ENCODE measurements at regions not wholly inside any gene's neighbourhood (a gene's known extent, or its start where the extent isn't known, plus 50 kb on each side); places are given as distances from the start of the nearest gene placed in this dataset.
"Not testable (repeated sequence)": the region's sequence is repeated elsewhere in the genome, so short reads cannot be mapped to it uniquely, and the experiment has no call there.

DNA sequence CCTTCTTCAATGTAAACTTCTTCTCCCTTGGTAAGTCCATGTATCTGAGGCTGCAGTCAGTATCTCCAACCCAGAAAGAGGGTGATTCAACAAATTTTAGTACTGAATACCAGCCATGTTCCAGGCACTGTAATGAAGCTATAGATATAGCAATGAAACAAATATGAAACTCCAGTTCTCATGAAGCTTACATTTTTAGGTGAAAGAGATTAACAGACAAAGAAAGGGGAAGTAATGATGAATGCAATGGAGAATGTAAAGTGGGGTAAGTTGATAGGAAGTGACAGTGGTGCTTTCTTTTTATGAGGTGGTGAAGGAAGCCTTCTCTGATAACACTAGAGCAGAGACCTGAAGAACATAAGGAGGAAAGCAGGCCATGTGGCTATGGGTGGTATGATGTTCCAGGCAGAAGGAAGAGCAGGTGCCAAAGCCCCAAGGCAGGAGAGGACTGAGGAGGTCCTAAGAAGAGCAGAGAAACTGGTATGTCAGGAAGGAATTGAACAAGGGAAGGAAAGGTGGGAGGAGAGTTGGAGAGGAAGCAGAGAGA, 143.6 kb downstream of the TFAP2B start:
- no peak for DNase-seq

DNA sequence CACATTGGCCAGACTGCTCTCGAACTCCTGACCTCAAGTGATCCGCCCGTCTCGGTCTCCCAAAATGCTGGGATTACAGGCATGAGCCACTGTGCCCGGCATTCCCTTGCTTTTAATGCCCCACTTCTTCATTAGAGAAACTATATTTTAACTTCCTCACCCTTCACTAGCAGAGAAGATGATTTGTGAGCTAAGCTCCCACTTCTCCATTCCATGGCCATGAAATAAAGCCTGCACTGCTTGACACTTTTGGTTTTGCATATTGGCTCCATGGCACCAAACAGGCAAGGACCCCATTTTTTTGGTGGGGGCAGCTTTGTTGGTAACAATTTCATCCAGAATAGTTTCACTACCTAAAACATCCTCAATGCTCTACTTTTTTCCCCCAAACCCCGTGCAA, 145.3 kb downstream of the TFAP2B start:
- no peak for DNase-seq

DNA sequence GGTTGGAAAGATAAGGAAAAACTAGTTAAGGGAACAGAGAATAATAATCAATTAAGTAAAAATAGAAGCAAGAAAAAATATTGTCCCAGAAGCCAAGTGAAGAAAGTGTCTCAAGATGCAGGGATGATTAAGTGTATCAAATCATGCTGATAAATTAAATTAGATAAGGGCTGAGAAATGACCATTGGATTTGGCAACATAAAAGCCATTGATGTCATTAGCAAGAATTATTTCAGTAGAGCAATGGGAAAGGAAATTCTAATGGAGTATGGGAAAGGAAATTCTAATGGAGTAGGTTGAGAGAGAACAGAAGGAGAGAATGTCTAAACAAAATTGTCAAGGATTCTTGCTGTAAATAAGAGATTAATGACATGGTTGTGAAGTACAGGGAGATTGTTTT, 146.8 kb downstream of the TFAP2B start:
- no peak for DNase-seq

GRCh38 chr6:50966532-50966931, 147.9 kb downstream of the TFAP2B start:
- no peak for DNase-seq

GRCh38 chr6:50966986-50967385, 148.3 kb downstream of the TFAP2B start:
- DNase-seq, result no peak

DNA sequence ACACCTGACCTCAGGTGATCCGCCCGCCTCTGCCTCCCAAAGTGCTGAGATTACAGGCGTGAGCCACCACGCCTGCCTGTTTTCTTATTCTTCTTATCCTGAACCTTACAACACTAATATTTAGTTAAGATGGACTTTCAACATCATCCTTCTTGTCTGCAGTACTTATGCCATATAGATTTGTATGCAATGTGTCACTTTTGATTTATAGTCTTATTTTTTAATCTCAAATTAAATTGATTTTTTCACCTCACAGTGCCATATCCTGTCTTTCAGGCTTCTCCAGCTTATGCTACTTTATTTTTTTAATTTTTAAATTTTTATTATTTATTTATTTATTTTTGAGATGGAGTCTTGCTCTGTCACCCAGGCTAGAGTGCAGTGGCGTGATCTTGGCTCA, 149.6 kb downstream of the TFAP2B start:
- DNase-seq, result not testable (repeated sequence)

DNA sequence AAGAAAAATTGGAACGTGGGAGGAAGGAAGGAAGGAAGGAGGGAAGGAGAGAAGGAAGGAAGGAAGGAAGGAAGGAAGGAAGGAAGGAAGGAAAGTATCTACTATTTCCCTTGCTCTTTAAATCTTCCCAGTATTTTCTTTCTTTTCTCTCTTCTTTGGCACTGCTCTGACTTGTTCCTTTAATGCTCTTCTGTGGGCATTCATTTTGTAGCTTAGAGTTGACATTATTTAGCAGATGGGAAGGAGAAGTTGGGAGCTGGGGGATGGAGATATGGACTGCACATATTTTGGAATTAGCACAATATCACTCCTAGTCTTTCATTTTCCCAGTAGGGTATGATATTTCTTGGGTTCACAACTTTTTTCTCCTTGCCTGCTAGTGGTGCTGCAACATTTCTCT, 152.2 kb downstream of the TFAP2B start:
- no peak for DNase-seq

GRCh38 chr6:50973464-50973863, 154.8 kb downstream of the TFAP2B start:
- no peak for DNase-seq

- DNase-seq, result no peak
Observed at GRCh38 chr6:50974319-50974718, 155.6 kb downstream of the TFAP2B start.

GRCh38 chr6:50975216-50975615, 156.5 kb downstream of the TFAP2B start:
- DNase-seq, result no peak

DNA sequence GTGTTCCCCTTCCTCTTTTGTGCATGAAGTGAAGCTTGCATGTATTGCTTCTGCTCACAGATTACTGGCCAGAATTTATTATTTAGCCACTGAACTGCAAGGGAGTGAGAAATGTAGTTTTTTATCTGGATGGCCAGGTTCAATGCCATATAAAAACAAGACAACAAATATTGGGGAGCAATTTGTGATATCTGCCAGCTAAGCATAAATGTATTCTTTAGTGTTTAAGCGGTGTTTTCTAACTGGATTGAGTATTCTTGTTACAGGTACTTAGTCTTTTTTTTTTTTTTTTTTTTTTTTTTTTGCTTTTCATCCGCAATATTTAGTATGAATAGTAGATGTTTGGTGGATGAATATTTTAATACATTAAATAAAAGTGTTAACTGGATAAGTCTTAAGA, 158.2 kb downstream of the TFAP2B start:
- no peak for DNase-seq

- no peak for DNase-seq
Observed at GRCh38 chr6:50977796-50978195, 159.1 kb downstream of the TFAP2B start.

DNA sequence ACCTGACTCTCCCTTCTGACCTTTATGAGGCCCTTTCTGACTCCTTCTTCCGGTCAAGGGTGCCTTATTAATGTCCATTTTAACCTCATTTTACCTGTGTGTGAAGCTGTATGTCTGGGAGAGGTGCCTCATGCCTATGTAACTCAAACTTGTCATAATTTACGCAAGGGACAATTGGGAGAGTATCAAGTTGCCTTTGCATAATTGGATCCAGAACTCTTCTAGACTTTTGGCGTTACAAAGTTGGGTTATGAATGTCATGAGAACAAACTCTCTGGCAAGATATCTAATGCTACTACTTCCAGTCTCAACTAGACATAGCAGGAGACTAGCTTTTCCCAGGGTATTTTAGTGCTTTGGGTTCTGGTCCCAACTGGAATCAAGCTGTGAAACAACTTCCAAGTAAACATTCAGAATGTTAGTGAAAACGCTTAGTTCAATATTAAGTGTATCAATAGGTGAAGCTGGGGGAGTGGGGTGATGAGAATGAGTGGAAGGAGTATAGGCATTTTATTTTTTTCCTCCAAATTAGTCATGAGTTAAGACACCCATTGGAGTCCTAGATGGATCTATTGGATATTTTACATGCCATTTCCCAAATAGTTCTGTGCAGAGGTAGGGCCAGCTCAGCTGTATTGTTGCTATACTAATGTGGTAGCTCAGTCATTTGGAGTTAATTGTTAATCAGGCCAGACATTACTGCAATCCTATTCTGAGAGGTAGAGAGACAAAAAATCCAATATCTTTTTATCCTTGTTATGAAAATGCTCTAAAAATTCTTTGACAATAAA, 159.9 kb downstream of the TFAP2B start:
- no peak for DNase-seq

GRCh38 chr6:50979171-50979525, 160.5 kb downstream of the TFAP2B start:
- DNase-seq, result no peak

- no peak for DNase-seq
Observed at GRCh38 chr6:50984135-50984534, 165.5 kb downstream of the TFAP2B start.

GRCh38 chr6:50986319-50986718, 167.6 kb downstream of the TFAP2B start:
- no peak for DNase-seq

- no peak for DNase-seq
Observed at GRCh38 chr6:50989123-50989522, 170.5 kb downstream of the TFAP2B start.

- peak; percentile 3 for DNase-seq
Observed at GRCh38 chr6:50990750-50991446, 172.2 kb downstream of the TFAP2B start.

DNA sequence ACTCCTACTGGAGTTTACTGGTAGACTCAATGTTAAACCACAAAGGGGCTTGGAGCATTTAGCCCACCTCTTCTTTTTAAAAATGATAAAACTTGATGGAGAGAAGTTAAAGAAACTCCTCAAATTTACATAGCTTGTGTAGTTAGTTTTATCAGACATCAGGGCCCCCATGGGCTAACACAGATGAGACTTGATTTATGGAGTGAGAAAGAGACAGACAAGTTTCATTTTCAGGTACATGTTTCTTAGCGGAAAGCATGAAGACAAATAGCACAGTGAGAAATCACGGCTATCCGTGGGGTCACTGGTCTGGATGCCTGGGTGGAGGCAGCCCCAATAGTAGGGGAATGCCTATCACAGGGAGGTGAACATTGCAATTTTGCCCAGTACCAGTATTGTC, 173.6 kb downstream of the TFAP2B start:
- no peak for DNase-seq

GRCh38 chr6:50992704-50993625, 174.3 kb downstream of the TFAP2B start:
- DNase-seq, result no peak

DNA sequence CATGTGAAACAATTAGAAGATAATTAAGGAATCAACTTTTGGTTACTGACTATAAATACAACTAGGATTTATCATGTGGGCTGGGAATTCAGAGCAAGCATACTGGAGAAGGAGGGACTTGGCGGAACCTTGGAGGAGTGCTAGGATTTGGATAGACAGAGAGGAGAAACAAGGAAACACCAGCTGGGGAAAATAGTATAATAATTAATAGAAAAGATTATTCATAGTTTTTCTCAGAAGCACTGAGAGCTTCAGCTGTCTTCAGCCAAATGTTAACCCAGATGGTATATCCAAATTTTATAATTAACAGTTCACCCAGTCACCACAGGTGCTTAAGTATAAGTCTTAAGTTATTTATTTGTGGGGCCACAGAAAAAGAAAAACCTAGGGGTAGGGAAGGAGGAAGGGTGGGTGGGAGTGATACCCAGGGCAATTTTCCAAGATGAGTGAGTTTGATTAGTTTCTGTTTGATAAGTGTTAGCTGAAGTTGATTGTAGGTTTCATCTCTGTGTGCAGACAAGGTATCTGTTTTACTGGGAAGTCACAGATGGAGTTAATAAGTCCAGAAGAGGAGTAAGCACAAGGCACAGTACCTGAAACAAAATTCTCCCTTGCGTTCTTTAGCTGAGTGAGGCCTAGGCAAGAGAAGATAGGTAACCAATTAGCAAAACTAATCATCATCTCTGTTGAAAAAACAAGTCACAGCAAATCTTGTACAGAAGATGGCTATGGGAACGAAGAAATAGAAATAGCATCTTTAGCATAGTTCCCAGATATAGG, 175.5 kb downstream of the TFAP2B start:
- no peak for DNase-seq

GRCh38 chr6:50995036-50995435, 176.4 kb downstream of the TFAP2B start:
- no peak for DNase-seq
